WI38 (cell line): ENCODE measurements at regions not wholly inside any gene's neighbourhood (a gene's known extent, or its start where the extent isn't known, plus 50 kb on each side); places are given as distances from the start of the nearest gene placed in this dataset.

Source experiments
- H3K4me3 ChIP-seq: 2 replicates; pipeline ENCODE4 v1.5.1; 2011; ENCODE audit warnings: low read depth, mild to moderate bottlenecking, control low read depth, low read length
- CTCF ChIP-seq: IDR thresholded peaks from 2 replicates; pipeline ENCODE4 v1.5.1; 2012; ENCODE audit warnings: low read depth, mild to moderate bottlenecking, control low read depth, low read length

DNA sequence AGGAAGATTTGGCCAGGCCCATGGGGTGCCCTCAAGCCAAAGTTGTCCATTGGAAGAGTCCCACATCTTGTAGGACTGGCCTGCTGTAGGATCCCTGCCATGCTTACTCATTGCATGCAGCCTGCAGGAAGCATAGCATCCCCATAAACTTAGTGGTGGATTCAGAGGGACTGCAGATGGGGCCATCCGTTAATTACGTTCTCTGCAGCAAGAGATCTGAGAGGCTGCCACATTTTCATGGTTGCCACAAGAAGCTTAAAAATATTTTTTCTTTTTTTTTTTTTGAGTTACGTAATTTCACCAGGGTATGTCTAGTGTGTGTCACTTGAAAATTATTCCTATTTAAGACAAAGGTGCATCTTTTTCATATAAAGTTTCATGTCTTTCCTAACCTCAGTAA is 329.7 kb upstream of the USP24 start:
- no peak for TF ChIP-seq CTCF
- no peak overlapping the region for H3K4me3 ChIP-seq

GRCh38 chr1:55542901-55543504 is 327.8 kb upstream of the USP24 start:
- TF ChIP-seq CTCF = no peak
- H3K4me3 ChIP-seq = no peak overlapping the region

- no peak for TF ChIP-seq CTCF
- H3K4me3 ChIP-seq = no peak overlapping the region
These were observed 326.1 kb upstream of the USP24 start for GRCh38 chr1:55541296-55541695.

DNA sequence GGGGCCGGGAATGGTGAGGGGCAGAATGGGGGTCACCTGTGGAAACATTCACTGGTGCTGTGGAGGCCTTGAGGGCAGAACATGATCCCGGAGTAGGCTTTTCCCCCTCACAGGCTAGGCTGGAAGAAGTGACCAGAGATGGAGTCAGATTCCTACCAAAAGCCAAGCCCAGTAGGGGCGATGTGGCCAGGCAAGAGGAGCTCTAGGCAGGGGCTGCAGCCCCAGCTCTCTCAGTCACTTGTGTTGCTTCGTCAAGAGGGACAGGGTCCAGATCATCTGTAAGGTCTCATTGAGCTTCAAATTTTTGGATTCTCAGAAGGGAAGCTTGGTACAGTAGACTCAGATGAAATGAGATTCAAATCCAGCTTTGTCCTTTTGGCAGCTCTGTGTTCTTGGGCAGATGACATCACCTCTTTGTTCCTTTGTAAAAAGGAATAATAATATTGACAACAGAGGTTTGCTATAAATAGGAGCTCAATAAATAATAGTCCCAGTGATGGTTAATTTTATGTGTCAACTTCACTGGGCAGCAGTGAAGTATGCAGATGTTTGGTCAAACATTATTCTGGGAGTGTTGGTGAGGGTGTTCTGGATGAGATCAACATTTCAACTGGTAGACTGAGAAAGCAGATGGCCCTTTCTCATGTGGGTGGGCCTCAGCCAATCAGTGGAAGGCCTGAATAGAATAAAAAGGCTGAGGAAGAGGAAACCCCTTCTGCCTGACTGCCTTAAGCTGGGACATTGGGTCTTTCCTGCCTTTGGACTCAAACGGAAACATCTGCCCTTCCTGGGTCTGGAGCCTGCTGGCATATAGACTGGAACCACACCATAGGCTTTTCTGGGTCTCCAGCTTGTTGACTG is 324.7 kb upstream of the USP24 start:
- no peak overlapping the region for H3K4me3 ChIP-seq
- TF ChIP-seq CTCF = no peak

DNA sequence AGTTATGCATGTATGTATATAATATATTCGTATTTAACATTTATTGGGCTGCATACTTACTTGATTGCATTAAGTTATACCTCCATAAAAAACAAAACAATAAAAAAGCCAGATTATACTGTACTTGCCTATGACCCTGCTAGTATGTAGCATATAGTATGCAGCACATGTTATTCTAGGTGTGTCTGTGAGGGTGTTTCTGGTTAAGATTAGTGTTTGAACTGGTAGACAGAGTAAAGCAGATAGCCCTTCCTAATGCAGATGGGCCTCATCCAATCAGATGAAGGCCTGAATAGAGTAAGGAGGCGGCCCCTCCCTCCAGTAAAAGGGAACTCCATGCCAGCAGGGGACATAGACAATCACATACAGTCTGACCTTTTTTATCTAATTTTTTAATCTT is 323.3 kb upstream of the USP24 start:
- no peak for TF ChIP-seq CTCF
- no peak overlapping the region for H3K4me3 ChIP-seq

GRCh38 chr1:55536545-55536865 is 321.3 kb upstream of the USP24 start:
- H3K4me3 ChIP-seq = no peak overlapping the region
- no peak for TF ChIP-seq CTCF
